MCF 10A (cell line): ENCODE measurements at regions not wholly inside any gene's neighbourhood (a gene's known extent, or its start where the extent isn't known, plus 50 kb on each side); places are given as distances from the start of the nearest gene placed in this dataset.
A peak's percentile ranks its signal among the peaks of the same experiment; 100 is the strongest.

ENCODE experiments used
- BruUV-seq: library from RNA; stranded (reverse); fragments of 400-500 nt; replicated peaks from 2 replicates; lab custom pipeline; 2021; lab: Mats Ljungman, UMichigan
- CTCF ChIA-PET: fragments of 300-600 bp; sonication (Branson Sonifier 250); formaldehyde crosslinking; extraction: SDS; loops from one replicate; lab custom pipeline; 2021; ENCODE audit warnings: antibody characterized with exemption, inconsistent platforms; lab: Yijun Ruan, JAX
- POLR2A ChIA-PET: fragments of 300-600, 350-650 bp; sonication (Branson Sonifier 250); formaldehyde crosslinking; extraction: SDS; loops from one replicate; lab custom pipeline; 2020; ENCODE audit warnings: antibody characterized with exemption, inconsistent platforms; lab: Yijun Ruan, JAX
- DNase-seq: peaks from one replicate; pipeline ENCODE4 v3.0.0-alpha.2; 2018; ENCODE audit not compliant: unreplicated experiment
- H3K27ac Mint-ChIP-seq: one replicate; pipeline ENCODE4 v1.8.0; 2022; ENCODE audit warnings: mild to moderate bottlenecking, low read depth, mixed read lengths; ENCODE audit not compliant: unreplicated experiment
- H3K27me3 Mint-ChIP-seq: one replicate; pipeline ENCODE4 v1.8.0; 2022; ENCODE audit warnings: mixed read lengths; ENCODE audit not compliant: insufficient read depth, unreplicated experiment
- H3K36me3 Mint-ChIP-seq: one replicate; pipeline ENCODE4 v1.8.0; 2022; ENCODE audit warnings: mild to moderate bottlenecking, moderate library complexity, mixed read lengths; ENCODE audit not compliant: insufficient read depth, unreplicated experiment
- H3K4me1 Mint-ChIP-seq: one replicate; pipeline ENCODE4 v1.8.0; 2022; ENCODE audit warnings: mixed read lengths; ENCODE audit not compliant: insufficient read depth, unreplicated experiment
- H3K4me3 Mint-ChIP-seq: one replicate; pipeline ENCODE4 v1.8.0; 2022; ENCODE audit warnings: mild to moderate bottlenecking, moderate library complexity, mixed read lengths; ENCODE audit not compliant: unreplicated experiment
- H3K9me3 Mint-ChIP-seq: one replicate; pipeline ENCODE4 v1.8.0; 2022; ENCODE audit warnings: mixed read lengths; ENCODE audit not compliant: unreplicated experiment
- CTCF ChIP-seq: fragments of 200-600 bp; IDR thresholded peaks from one replicate; pipeline ENCODE4 v1.8.0; 2022; ENCODE audit warnings: antibody characterized with exemption, mild to moderate bottlenecking; ENCODE audit not compliant: unreplicated experiment
- intact Hi-C: fragments of 100-400 bp; cut with micrococcal nuclease; formaldehyde crosslinking; loops from 2 replicates; pipeline ENCODE4 v1.14.1; 2022

- H3K9me3 Mint-ChIP-seq: no peaks in the 10 kb centered on the region
- intact Hi-C loops: no loop called here
- H3K27me3 Mint-ChIP-seq: no peaks in the 10 kb centered on the region
- H3K4me1 Mint-ChIP-seq: no peaks in the 10 kb centered on the region
- no peak overlapping the region for H3K27ac Mint-ChIP-seq
- ChIA-PET POLR2A (no interaction called here), CTCF (no interaction called here)
- no TSS peak for BruUV-seq
- no peak for TF ChIP-seq CTCF
- no peak overlapping the region for H3K4me3 Mint-ChIP-seq
- no peak for DNase-seq
- no peaks in the 10 kb centered on the region for H3K36me3 Mint-ChIP-seq
Measured at GRCh38 chr2:12210016-12210933, 463.8 kb downstream of the LPIN1 start.

GRCh38 chr2:12211326-12212175 lies 465.1 kb downstream of the LPIN1 start:
- no peak for TF ChIP-seq CTCF
- Mint-ChIP-seq H3K4me3 (no peak overlapping the region), H3K27ac (no peak overlapping the region), H3K4me1 (no peaks in the 10 kb centered on the region), H3K36me3 (no peaks in the 10 kb centered on the region), H3K27me3 (no peaks in the 10 kb centered on the region), H3K9me3 (no peaks in the 10 kb centered on the region)
- no TSS peak for BruUV-seq
- intact Hi-C loops: no loop called here
- no peak for DNase-seq
- CTCF ChIA-PET: no interaction called here
- POLR2A ChIA-PET: no interaction called here

GRCh38 chr2:12212841-12213597 lies 466.6 kb downstream of the LPIN1 start:
- no peak overlapping the region for H3K4me3 Mint-ChIP-seq
- BruUV-seq: no TSS peak
- DNase-seq: peak; percentile 1
- ChIA-PET CTCF (no interaction called here), POLR2A (no interaction called here)
- H3K36me3 Mint-ChIP-seq: no peaks in the 10 kb centered on the region
- H3K9me3 Mint-ChIP-seq: no peaks in the 10 kb centered on the region
- no peaks in the 10 kb centered on the region for H3K27me3 Mint-ChIP-seq
- no peak overlapping the region for H3K27ac Mint-ChIP-seq
- intact Hi-C loops: no loop called here
- no peak for TF ChIP-seq CTCF
- no peaks in the 10 kb centered on the region for H3K4me1 Mint-ChIP-seq

- no peak overlapping the region for H3K4me3 Mint-ChIP-seq
- no peaks in the 10 kb centered on the region for H3K36me3 Mint-ChIP-seq
- BruUV-seq: no TSS peak
- no peaks in the 10 kb centered on the region for H3K27me3 Mint-ChIP-seq
- TF ChIP-seq CTCF: no peak
- ChIA-PET CTCF (no interaction called here), POLR2A (no interaction called here)
- H3K27ac Mint-ChIP-seq: no peak overlapping the region
- H3K9me3 Mint-ChIP-seq: peaks cover 5% of the 10 kb centered on the region
- DNase-seq: no peak
- no peaks in the 10 kb centered on the region for H3K4me1 Mint-ChIP-seq
- intact Hi-C loops: no loop called here
Measured at GRCh38 chr2:12217175-12217574, 470.7 kb downstream of the LPIN1 start.
